Motor neuron (in vitro differentiated cells): ENCODE measurements at regions not wholly inside any gene's neighbourhood (a gene's known extent, or its start where the extent isn't known, plus 50 kb on each side); places are given as distances from the start of the nearest gene placed in this dataset.
"Not testable (repeated sequence)": the region's sequence is repeated elsewhere in the genome, so short reads cannot be mapped to it uniquely, and the experiment has no call there.

ENCODE experiments used
- ATAC-seq, 8 experiments: fragments of 200-7000 bp; cut with Tn5 transposase; replicated peaks in 6 of 8; 2 replicates each; pipeline ENCODE4 v1.8.0; 2021; ENCODE audit warnings: mild to moderate bottlenecking in 8 of 8, moderate library complexity in 8 of 8
- H3K27ac ChIP-seq, 2 donors: fragments of 250-450 bp; sonication (Bioruptor Pico); 2 replicates each; pipeline ENCODE4 v1.9.0; 2021; ENCODE audit warnings: antibody characterized with exemption in 2 of 2, mild to moderate bottlenecking in 2 of 2, moderate library complexity in 1 of 2
- H3K4me1 ChIP-seq, 2 donors: fragments of 250-450 bp; sonication (Bioruptor Pico); replicated peaks in 1 of 2; 2 replicates each; pipeline ENCODE4 v1.6.1; 2021; ENCODE audit warnings: antibody characterized with exemption in 2 of 2, mild to moderate bottlenecking in 2 of 2, moderate library complexity in 1 of 2
- H3K4me3 ChIP-seq, 5 donors: fragments of 250-450 bp; sonication (Bioruptor Pico); 2 replicates each; pipeline ENCODE4 v1.9.0; 2021; ENCODE audit warnings: antibody characterized with exemption in 5 of 5, mild to moderate bottlenecking in 5 of 5, moderate library complexity in 4 of 5
- WGBS, 10 experiments: fragments of 450-650 bp; shearing (Covaris generic); methylation state at CpG; one replicate each; pipeline ENCODE4 v1.0.0; 2022; 5-methylcytosine and 5-hydroxymethylcytosine counted together
- in situ Hi-C, 9 experiments: fragments of 400-800 bp; cut with MboI; loops; one replicate each; pipeline ENCODE4 v1.15.0; 2021; ENCODE audit warnings: low sequenced_read_pairs in 9 of 9, low pct_unique_long_range_greater_than_20kb in 2 of 9; ENCODE audit not compliant: unreplicated experiment in 9 of 9

DNA sequence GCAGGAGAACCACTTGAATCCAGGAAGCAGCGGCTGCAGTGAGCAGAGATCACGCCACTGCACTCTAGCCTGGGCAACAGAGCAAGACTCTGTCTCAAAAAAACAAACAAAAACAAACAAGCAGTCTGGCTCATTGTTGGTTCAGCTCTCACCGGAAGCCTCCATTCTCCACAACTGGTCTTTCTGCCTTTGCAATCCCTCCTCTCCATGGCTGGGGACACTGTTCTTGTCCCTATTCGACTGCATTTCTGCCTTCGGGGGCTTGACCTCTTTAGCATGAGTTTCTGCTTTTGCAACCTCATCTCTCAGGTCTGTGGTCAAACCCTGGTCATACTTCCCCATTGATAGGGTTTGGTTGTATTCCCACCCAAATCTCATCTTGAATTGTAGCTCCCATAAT lies 216.3 kb upstream of the NR5A2 start:
- in situ Hi-C loops = no loop called here
- no peak overlapping the region for H3K27ac ChIP-seq
- 79 to 100% (median 90%) methylated on average over 1 to 5 of the region's 5 CpGs; no CpG with 5 or more reads in 6 of the 10 experiments for WGBS, 10 experiments
- no peak for ATAC-seq
- no peaks in the 10 kb centered on the region for H3K4me1 ChIP-seq
- H3K4me3 ChIP-seq = no peak overlapping the region

DNA sequence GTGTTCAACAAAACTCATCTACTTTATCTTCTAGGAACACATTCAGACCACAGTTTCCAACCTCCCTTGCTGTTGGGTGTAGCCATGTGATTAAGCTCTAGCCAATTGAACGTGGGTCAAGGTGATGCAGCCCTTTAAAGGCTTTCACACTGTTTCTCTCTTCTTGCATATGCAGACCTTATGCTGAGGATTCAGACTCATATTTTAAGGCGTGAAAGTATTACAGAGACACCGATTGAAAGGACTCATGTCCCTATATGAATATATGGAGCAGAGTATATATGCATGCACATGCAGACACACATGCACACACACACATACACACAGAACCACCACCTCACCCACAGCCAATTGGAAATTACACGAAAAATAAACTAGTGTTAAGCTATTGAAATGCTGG lies 214.3 kb upstream of the NR5A2 start:
- Histone ChIP-seq H3K27ac (no peak overlapping the region), H3K4me3 (no peak overlapping the region), H3K4me1 (no peaks in the 10 kb centered on the region)
- in situ Hi-C loops = no loop called here
- 0 to 68% (median 46%) methylated on average over 1 to 4 of the region's 4 CpGs; no CpG with 5 or more reads in 3 of the 10 experiments for WGBS, 10 experiments
- ATAC-seq = peak in 3 of 8 experiments; percentile 52 to 62 (median 53)

DNA sequence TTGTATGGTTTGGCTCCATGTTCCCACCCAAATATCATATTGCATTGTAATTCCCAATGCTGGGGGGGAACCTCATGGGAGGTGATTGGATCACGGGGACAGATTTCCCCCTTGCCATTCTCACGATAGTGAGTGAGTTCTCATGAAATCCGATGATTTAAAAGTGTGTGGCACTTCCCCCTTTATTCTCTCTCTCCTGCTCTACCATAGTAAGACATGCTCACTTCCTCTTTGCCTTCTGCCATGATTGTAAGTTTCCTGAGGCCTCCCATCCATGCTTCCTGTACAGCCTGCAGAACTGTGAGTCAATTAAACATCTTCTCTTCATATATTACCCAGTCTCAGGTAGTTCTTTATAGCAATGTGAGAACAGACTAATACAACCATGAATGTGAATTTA lies 211.6 kb upstream of the NR5A2 start:
- Histone ChIP-seq H3K4me1 (no peaks in the 10 kb centered on the region), H3K27ac (no peak overlapping the region), H3K4me3 (no peak overlapping the region)
- 11 to 95% (median 73%) methylated on average over 1 to 3 of the region's 3 CpGs; no CpG with 5 or more reads in 1 of the 10 experiments for WGBS, 10 experiments
- ATAC-seq = no peak
- in situ Hi-C loops = no loop called here

DNA sequence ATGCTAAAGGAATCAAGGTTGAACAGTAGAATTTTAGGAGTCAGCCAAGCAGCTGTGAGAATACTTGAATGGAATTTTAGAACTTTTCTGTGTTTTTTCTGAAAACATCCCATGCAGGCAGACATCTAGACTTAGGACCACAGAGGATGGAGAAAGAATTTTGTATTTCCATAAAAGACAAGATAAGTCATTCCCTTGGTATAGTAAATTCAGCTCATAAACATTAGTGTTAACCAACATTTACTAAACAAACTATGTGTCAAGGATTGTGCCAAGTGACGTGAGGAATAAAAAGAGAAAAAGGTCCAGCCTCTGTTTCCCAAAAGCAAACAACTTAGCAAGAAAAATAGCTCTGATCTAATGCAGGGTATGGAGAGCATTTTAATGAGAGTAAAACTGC lies 210.2 kb upstream of the NR5A2 start:
- WGBS, 10 experiments = 11 to 100% (median 88%) methylated on average over 1 of the region's 1 CpG; no CpG with 5 or more reads in 1 of the 10 experiments
- H3K4me3 ChIP-seq = no peak overlapping the region
- H3K4me1 ChIP-seq = no peaks in the 10 kb centered on the region
- in situ Hi-C loops = no loop called here
- no peak for ATAC-seq
- H3K27ac ChIP-seq = no peak overlapping the region

DNA sequence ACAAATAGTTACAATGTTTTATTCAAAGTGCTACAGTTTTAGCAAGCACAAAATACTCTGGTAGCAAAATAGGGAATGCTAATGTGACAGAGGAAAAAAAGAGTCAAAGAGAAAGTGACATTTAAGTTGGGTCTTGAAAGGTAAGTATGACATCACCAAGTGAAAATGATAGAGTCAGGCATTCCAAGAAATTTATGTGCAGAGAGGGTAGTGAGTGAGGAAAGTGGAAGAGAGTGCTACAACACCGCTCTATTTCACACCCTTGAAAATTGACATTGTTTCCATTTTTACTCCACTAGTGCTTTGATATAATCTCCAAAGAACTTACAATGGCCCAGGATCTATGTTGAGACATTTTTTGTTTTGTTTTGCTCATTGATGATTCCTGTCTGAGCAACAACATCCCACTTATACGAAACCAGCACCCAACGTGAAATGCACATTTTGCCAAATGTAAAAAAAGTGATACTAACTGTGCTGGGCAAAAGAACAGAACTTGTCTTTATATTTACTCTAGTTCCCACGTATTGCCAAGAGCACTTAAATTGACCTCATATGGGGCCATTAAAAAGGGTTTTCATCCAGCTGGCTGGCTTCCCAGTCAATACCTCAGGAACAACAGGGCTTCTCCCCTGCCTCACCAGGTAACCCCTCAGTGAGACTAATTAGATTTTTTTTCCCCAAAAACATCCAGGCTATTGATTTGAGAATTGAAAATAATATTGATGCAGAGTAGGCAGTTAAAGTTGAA lies 206.3 kb upstream of the NR5A2 start:
- no peak for ATAC-seq
- no peak overlapping the region for H3K27ac ChIP-seq
- in situ Hi-C loops = no loop called here
- 42 to 100% (median 70%) methylated on average over 1 to 4 of the region's 4 CpGs; no CpG with 5 or more reads in 1 of the 10 experiments for WGBS, 10 experiments
- no peak overlapping the region for H3K4me3 ChIP-seq
- no peaks in the 10 kb centered on the region for H3K4me1 ChIP-seq

DNA sequence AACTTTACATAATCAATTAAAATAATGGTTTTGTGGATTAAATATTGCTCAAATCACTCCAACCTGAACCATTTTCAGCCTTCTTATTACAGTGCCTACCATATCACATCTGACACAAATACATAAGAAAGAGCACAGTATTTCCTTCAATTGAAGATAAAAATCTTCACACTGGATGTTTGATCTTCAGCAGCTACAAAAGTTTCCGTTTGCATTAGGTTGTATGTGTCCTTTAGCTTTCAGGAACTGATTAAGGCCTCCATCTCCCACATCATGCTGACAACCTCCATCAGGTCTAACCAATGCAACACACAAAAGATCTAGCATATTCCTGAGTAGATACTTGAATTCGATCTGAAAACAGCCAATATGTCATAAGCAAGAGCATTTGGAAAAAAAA lies 195.1 kb upstream of the NR5A2 start:
- ATAC-seq = no peak
- WGBS, 10 experiments = 20 to 90% (median 68%) methylated on average over 1 to 2 of the region's 2 CpGs; no CpG with 5 or more reads in 2 of the 10 experiments
- Histone ChIP-seq H3K4me3 (no peak overlapping the region), H3K4me1 (no peaks in the 10 kb centered on the region), H3K27ac (no peak overlapping the region)
- in situ Hi-C loops = no loop called here

DNA sequence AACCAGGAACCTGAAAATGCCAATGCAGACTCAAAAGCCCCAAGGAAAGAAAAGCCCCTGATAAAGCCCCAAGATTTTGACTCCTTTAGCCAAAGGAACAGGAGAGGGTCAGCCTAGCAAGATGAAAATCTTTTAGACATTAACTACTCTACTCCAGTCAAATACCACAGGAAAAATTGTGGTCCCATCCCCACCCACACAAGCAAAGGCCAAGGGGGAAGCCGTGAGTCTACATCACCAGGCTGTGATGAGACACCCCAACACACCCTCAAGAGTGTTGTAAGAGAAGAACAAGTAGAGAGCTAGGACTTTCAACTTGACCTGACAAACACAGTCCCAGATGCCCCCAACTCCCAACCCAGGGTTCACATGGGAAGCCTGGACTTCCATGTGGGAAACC lies 192.8 kb upstream of the NR5A2 start:
- Histone ChIP-seq H3K4me3 (no peak overlapping the region), H3K27ac (no peak overlapping the region), H3K4me1 (no peaks in the 10 kb centered on the region)
- WGBS, 10 experiments = 0 to 100% (median 25%) methylated on average over 1 of the region's 1 CpG; no CpG with 5 or more reads in 5 of the 10 experiments
- in situ Hi-C loops = no loop called here
- no peak for ATAC-seq

DNA sequence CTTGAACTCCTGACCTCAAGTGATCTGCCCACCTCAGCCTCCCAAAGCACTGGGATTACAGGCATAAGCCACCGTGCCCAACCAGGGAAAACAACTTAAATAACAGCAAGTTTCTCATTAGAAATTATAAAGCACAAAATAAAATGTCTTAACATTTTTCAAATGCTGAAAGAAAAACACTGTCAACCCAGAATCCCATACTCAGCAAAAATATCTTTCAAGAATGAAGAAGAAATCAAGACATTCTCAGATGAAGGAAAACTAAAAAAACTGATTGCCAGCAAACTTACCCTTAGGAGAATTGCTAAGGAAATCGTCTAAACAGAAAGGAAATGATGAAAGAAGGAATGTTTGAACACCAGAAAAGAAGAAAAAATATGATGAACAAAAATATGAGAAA lies 191.1 kb upstream of the NR5A2 start:
- Histone ChIP-seq H3K4me3 (no peak overlapping the region), H3K27ac (no peak overlapping the region), H3K4me1 (no peaks in the 10 kb centered on the region)
- 5 to 82% (median 62%) methylated on average over 1 to 2 of the region's 2 CpGs; no CpG with 5 or more reads in 1 of the 10 experiments for WGBS, 10 experiments
- no peak for ATAC-seq
- in situ Hi-C loops = no loop called here

DNA sequence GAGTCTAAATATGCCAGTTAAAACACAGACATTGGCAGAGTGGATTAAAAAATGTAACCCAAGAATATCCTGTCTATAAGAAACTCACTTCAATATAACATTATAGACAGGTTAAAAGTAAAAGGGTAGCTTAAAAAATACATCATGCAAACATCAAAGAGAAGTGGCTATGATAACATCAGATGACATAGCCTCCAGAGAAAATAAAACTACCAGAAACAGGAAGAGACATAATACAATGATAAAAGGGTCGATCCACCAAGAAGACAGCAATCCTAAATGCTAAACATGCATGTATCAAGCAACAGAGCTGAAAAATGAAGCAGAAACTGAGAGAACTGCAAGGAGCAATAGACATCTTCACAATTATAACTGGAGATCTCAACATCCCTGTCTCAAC lies 190.2 kb upstream of the NR5A2 start:
- no peak for ATAC-seq
- Histone ChIP-seq H3K4me1 (no peaks in the 10 kb centered on the region), H3K27ac (no peak overlapping the region), H3K4me3 (no peak overlapping the region)
- in situ Hi-C loops = no loop called here
- WGBS, 10 experiments = 0 to 100% (median 73%) methylated on average over 1 of the region's 1 CpG; no CpG with 5 or more reads in 1 of the 10 experiments

DNA sequence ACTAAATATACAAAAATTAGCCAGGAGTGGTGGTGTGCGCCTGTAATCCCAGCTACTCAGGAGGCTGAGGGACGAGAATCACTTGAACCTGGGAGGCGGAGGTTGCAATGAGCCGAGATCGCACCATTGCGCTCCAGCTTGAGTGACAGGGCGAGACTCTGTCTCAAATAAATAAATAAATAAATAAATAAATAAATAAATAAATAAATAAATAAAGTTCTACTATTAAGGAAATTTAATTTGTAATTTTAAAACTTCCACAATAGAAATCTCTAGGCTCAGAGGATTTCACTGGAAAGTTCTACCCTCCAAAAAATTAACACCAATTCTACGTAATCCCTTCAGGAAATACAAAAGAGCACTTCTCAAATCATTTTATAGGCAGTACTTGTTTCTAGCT lies 187.9 kb upstream of the NR5A2 start:
- H3K27ac ChIP-seq, H3K4me3 ChIP-seq, H3K4me1 ChIP-seq, in situ Hi-C loops, ATAC-seq: not testable (repeated sequence)
- WGBS, 10 experiments = 78 to 100% (median 100%) methylated on average over 1 to 8 of the region's 8 CpGs; no CpG with 5 or more reads in 1 of the 10 experiments

DNA sequence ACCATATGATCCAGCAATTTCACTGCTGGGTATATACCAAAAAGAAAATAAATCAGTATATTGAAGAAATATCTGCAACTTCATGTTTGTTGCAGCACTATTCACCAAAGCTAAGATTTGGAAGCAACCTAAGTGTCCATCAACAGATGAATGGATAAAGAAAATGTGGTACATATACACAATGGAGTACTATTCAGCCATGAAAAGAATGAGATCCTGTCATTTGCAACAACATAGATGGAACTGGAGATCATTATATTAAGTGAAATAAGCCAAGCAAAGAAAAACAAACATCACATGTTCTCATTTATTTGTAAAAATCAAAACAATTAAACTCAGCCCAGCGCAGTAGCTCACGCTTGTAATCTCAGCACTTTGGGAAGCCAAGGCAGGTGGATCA lies 184.4 kb upstream of the NR5A2 start:
- H3K27ac ChIP-seq, H3K4me3 ChIP-seq, in situ Hi-C loops, H3K4me1 ChIP-seq, ATAC-seq: not testable (repeated sequence)
- 88 to 100% (median 100%) methylated on average over 2 of the region's 2 CpGs; no CpG with 5 or more reads in 1 of the 10 experiments for WGBS, 10 experiments

DNA sequence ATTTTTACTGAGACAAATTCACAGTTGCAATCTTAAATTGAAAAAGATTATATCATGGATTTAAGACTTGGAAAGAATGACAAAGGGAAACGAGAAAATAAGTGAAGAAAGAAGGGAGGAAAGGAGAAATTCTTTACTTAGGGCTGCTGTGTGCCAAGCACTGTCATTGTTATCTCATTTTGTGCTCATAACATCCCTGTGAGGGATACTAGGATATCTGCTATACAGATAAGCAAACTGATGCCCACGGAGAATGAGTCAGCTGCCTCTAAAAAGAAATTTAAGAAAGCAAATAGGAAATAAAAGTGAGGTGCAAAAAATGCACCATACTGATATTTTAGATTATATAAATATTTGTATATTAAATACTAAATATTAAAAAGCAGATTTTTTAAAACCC lies 183.6 kb upstream of the NR5A2 start:
- no peak for ATAC-seq
- no peak overlapping the region for H3K27ac ChIP-seq
- H3K4me1 ChIP-seq = no peaks in the 10 kb centered on the region
- in situ Hi-C loops = no loop called here
- no peak overlapping the region for H3K4me3 ChIP-seq
- WGBS, 10 experiments = 3 to 68% (median 35%) methylated on average over 2 of the region's 2 CpGs

DNA sequence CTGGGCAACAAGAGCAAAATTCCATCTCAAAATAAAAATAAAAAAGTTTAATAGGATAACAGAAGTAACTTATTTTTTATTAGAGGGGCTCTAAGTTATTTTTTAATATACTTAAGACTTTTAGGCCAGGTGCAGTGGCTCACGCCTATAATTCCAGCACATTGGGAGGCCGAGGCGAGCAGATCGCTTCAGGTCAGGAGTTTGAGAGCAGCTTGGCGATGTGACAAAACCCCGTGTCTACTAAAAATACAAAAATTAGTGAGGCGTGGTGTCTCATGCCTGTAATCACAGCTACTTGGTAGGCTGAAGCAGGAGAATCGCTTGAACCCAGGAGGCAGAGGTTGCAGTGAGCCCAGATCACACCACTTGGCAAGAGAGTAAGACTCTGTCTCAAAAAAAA lies 180.5 kb upstream of the NR5A2 start:
- peaks cover 0 to 7% of the 10 kb centered on the region in 2 donors for H3K4me1 ChIP-seq
- in situ Hi-C loops = no loop called here
- H3K4me3 ChIP-seq = no peak overlapping the region
- no peak for ATAC-seq
- H3K27ac ChIP-seq = no peak overlapping the region
- WGBS, 10 experiments = 60 to 100% (median 97%) methylated on average over 2 to 8 of the region's 8 CpGs; no CpG with 5 or more reads in 1 of the 10 experiments
